IgD-negative memory B cell (primary cell): ENCODE measurements at regions not wholly inside any gene's neighbourhood (a gene's known extent, or its start where the extent isn't known, plus 50 kb on each side); places are given as distances from the start of the nearest gene placed in this dataset.

Source experiments
- H3K27ac Mint-ChIP-seq, 3 donors: one replicate each; pipeline ENCODE4 v1.8.0; 2020 to 2022; ENCODE audit warnings: mild to moderate bottlenecking in 3 of 3, mixed read lengths in 3 of 3, moderate library complexity in 1 of 3
- H3K27me3 Mint-ChIP-seq: one replicate; pipeline ENCODE4 v1.8.0; 2021; ENCODE audit warnings: mixed read lengths
- H3K36me3 Mint-ChIP-seq: one replicate; pipeline ENCODE4 v1.8.0; 2020; ENCODE audit warnings: mild to moderate bottlenecking, mixed read lengths
- H3K4me1 Mint-ChIP-seq, 3 donors: one replicate each; pipeline ENCODE4 v1.8.0; 2020 to 2022; ENCODE audit warnings: mixed read lengths in 3 of 3, mild to moderate bottlenecking in 1 of 3
- H3K4me3 Mint-ChIP-seq, 4 donors: one replicate each; pipeline ENCODE4 v1.8.0; 2020 to 2022; ENCODE audit warnings: mild to moderate bottlenecking in 4 of 4, mixed read lengths in 4 of 4, moderate library complexity in 3 of 4
- H3K9me3 Mint-ChIP-seq, 3 donors: one replicate each; pipeline ENCODE4 v1.8.0; 2020 to 2021; ENCODE audit warnings: mixed read lengths in 3 of 3, mild to moderate bottlenecking in 1 of 3

DNA sequence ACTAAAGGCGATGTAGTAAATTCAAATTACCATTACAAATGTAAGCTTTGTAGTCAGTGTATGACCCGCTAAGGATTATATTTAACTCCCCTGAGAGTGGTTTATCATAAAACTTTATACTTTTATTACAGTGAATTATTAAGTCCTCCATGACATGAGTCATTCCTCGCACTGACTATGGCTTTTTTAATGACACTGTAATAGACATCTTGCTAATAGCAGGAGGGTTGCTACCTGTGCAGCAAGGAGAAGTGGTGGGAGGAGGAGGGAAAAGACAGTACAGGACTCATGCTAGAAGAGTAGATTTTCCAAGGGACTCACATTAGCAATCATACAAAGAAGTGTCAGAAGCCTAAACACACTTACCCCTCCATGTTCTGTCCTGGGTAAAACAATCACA lies 556.1 kb downstream of the BCL11A start:
- no peaks in the 10 kb centered on the region for H3K27me3 Mint-ChIP-seq
- H3K4me3 Mint-ChIP-seq = peak overlapping the region in 1 of 4 donors; percentile 49
- no peaks in the 10 kb centered on the region for H3K9me3 Mint-ChIP-seq
- peak overlapping the region in 1 of 3 donors; percentile 41 for H3K27ac Mint-ChIP-seq
- peaks cover 1% of the 10 kb centered on the region for H3K36me3 Mint-ChIP-seq
- peaks cover 12 to 19% (median 12%) of the 10 kb centered on the region in 3 donors for H3K4me1 Mint-ChIP-seq

DNA sequence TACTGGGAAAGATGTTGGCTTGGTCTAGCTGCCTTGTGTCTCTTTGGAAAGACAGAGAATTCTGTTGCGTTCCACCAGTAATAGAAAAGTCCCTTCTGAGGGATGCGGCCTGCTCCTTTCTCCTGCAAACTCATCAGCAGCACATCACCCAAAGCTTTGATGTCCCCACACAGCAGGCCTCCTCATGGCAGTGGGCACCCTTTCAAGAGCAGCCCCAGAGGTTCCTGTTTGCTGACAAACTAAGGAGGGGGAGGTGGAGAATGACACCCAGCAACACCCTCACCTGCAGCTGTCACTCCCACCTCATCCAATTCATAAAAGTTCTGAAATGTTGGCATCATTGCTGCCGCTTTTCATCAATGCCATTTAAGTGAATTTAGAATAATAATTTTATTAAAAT lies 556.6 kb downstream of the BCL11A start:
- Mint-ChIP-seq H3K27me3 (no peaks in the 10 kb centered on the region), H3K27ac (no peak overlapping the region), H3K4me1 (peaks cover 12 to 19% (median 12%) of the 10 kb centered on the region in 3 donors), H3K4me3 (no peak overlapping the region), H3K36me3 (peaks cover 3% of the 10 kb centered on the region), H3K9me3 (no peaks in the 10 kb centered on the region)

DNA sequence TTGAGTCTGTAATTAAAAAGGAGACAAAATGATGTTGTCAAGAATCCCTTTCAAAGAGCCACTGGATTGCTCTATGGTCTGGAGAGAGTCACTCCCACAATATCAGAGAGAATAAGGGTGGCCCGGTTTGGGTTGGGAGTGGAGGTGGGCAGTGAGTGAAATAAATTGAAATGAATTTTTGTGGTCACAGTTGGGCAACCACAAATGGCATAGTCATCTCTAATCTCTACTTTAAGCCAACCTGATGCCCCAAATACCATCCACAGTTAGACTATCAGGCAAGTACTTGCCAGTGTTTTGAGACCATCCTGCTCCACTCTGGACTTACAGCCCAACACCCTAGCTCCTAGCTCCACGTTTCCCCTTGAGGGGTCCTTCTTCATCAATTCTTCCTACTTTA lies 559.7 kb downstream of the BCL11A start:
- H3K9me3 Mint-ChIP-seq = no peaks in the 10 kb centered on the region
- H3K27me3 Mint-ChIP-seq = no peaks in the 10 kb centered on the region
- peak overlapping the region in 1 of 4 donors; percentile 30 for H3K4me3 Mint-ChIP-seq
- peaks cover 12 to 19% (median 12%) of the 10 kb centered on the region in 3 donors for H3K4me1 Mint-ChIP-seq
- H3K27ac Mint-ChIP-seq = no peak overlapping the region
- peaks cover 3% of the 10 kb centered on the region for H3K36me3 Mint-ChIP-seq

DNA sequence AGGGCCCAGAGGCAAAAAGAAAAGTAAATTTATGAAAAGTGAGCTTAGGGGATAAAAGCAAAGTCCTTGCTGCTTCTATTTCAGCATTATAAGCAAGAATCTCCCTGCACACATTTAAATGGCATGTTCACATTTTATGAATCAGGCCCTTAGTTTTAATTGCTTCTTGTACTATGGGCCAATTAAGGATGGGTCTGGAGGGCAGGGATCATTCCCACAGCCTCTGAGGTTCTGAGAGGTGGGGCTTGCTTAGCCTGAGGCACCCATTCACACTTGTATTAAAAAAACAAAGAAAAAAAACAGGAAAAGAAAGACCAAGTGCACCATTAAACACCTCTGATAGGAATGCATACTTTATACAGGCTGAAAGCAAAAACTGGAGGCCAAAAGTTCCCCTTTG lies 565.1 kb downstream of the BCL11A start:
- no peaks in the 10 kb centered on the region for H3K9me3 Mint-ChIP-seq
- H3K4me1 Mint-ChIP-seq = peaks cover 0 to 2% (median 0%) of the 10 kb centered on the region in 3 donors
- H3K27me3 Mint-ChIP-seq = peaks cover 1% of the 10 kb centered on the region
- no peak overlapping the region for H3K27ac Mint-ChIP-seq
- peaks cover 5% of the 10 kb centered on the region for H3K36me3 Mint-ChIP-seq
- H3K4me3 Mint-ChIP-seq = no peak overlapping the region

DNA sequence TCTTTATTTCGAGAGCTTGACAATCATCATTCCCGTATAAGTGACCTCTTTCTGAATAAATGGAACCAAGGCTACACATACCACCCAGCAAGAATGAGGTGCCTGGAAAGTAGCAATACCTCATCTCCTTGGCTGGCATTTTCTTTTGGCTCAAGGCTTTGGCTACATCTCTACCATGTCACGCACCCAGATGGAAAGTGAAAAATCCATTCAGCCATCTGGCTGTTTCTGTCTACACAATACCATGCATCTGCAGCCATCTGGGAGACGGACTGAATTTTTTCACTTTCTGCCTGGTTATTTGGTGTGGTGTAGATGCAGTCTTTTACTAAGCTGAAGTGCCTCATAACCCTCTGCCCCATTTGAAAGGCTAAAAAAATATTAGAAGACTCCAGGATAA lies 566.9 kb downstream of the BCL11A start:
- H3K9me3 Mint-ChIP-seq = no peaks in the 10 kb centered on the region
- H3K4me1 Mint-ChIP-seq = no peaks in the 10 kb centered on the region
- H3K27me3 Mint-ChIP-seq = peaks cover 1% of the 10 kb centered on the region
- H3K4me3 Mint-ChIP-seq = no peak overlapping the region
- no peak overlapping the region for H3K27ac Mint-ChIP-seq
- H3K36me3 Mint-ChIP-seq = peaks cover 2% of the 10 kb centered on the region

DNA sequence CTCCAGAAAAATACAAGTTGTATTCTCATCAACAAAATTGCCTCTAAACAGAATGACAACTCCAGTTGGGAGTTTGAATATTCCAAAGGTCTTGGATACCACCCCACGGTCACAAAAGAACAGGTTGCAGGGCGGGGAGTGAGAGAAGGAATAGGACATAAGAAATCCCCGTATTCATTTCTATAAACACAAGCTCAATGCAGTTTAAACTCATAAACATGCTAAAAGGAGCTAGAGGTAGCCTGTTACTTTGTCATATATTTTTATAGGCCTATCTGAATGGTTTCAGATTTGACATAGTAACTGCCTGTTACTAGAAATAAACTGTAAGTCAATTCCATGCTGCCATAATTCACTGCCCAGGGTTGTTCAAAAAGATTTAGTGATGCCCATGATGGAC lies 567.5 kb downstream of the BCL11A start:
- H3K4me1 Mint-ChIP-seq = no peaks in the 10 kb centered on the region
- no peaks in the 10 kb centered on the region for H3K9me3 Mint-ChIP-seq
- no peak overlapping the region for H3K27ac Mint-ChIP-seq
- peaks cover 1% of the 10 kb centered on the region for H3K27me3 Mint-ChIP-seq
- H3K4me3 Mint-ChIP-seq = no peak overlapping the region
- H3K36me3 Mint-ChIP-seq = peaks cover 2% of the 10 kb centered on the region

DNA sequence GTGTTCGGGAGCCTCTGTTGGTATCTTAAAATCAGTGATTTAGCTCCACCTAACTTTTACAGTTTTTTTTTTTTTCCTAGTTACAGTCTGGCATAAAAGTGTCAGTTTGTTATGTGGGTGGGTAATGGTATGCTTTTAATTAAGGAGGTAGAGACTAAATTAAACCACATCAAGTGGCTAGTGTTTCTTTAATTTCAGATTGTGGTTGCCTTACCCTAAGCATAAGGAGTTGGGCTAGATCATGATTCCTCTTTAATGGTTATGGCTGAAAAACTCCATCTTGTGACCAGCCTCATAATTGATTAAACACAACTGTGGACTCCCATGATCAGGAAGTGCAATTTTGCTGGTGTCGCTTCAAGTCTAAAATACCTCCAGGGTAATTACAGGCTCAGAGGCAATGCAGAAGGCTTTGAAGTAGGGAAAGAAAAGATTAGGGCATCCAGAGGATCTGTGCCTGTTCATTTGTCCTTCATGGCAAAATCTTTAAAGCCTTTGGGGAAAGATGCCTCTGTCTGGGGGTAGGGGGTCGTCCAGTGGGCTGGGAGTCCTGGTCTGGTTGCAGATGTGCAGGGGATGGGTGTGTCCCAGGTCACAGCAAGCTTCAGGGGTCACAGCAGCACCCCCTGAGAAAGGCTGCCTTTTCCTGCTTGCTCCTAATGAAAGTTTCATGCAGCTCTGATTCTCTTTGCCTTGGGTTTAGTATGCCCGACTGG lies 579.2 kb downstream of the BCL11A start:
- H3K4me1 Mint-ChIP-seq = no peaks in the 10 kb centered on the region

DNA sequence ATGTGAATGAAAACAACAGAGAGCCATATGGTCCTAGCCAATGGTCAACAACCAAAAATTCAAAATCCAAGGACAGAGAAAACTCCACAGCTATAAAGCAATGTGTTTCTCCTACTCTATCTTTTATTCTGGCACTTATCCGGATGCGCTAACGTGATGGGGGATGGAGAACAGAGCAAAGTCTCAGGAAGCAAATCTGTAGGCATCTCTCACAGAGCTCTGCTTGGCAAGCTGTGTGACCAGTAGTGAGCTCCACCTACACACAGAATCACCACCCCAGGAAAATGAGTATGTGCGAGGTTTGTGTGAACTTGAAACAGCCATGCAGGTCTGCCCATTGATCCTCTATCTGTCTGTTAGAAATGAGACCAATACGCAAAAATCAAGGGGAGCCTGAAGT lies 584.3 kb downstream of the BCL11A start:
- Mint-ChIP-seq H3K9me3 (peaks cover 0 to 4% (median 0%) of the 10 kb centered on the region in 3 donors), H3K4me1 (peaks cover 4 to 6% (median 4%) of the 10 kb centered on the region in 3 donors), H3K27ac (no peak overlapping the region), H3K4me3 (no peak overlapping the region), H3K36me3 (no peaks in the 10 kb centered on the region), H3K27me3 (peaks cover 5% of the 10 kb centered on the region)

More for the DNA sequence above, 579.2 kb downstream of the BCL11A start:
- peaks cover 0 to 1% (median 0%) of the 10 kb centered on the region in 3 donors for H3K9me3 Mint-ChIP-seq
- H3K27me3 Mint-ChIP-seq = peaks cover 2% of the 10 kb centered on the region
- H3K36me3 Mint-ChIP-seq = peaks cover 1% of the 10 kb centered on the region
- no peak overlapping the region for H3K27ac Mint-ChIP-seq
- no peak overlapping the region for H3K4me3 Mint-ChIP-seq

DNA sequence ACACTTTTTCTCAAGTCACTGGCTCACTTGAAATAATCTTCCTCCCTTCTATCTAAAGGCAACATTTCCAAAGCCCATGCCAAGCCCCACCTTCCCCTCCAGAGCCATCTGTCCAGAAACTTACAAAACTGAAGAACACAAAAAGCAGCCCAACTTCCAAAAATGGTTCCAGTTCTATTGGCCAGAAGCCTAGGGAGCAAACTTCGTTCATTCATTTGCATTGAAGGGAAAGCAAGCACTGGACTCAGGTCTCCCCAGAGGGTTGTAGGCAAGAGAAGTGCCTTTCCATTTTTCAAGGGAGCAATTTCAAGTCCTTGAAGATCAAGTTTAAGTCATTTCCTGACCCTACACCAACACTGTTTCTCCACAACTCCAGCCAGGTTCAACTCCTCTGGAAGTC lies 585.0 kb downstream of the BCL11A start:
- no peaks in the 10 kb centered on the region for H3K36me3 Mint-ChIP-seq
- H3K9me3 Mint-ChIP-seq = peaks cover 0 to 4% (median 0%) of the 10 kb centered on the region in 3 donors
- H3K27me3 Mint-ChIP-seq = peaks cover 5% of the 10 kb centered on the region
- no peak overlapping the region for H3K27ac Mint-ChIP-seq
- no peak overlapping the region for H3K4me3 Mint-ChIP-seq
- H3K4me1 Mint-ChIP-seq = peaks cover 4 to 6% (median 4%) of the 10 kb centered on the region in 3 donors

DNA sequence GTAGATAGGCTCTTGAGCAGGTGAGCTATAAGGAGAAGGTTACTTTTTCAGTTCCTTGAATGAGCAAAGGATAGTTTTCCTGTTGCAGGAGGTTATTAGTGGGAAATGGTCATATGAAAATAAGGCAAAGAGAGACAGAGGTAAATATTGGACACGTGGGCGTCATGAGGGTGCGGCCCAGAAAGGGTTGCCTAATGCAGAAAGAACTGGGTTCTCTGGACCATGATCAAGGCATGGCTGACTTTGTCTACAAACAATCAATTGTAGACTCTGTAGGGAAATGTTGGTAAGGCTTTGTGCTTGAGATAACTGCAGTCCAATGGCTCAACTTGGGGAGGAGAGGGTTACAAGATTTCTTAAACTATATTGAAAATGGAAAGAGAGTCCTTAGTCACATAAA lies 585.8 kb downstream of the BCL11A start:
- no peaks in the 10 kb centered on the region for H3K36me3 Mint-ChIP-seq
- peaks cover 5% of the 10 kb centered on the region for H3K27me3 Mint-ChIP-seq
- peaks cover 4 to 6% (median 4%) of the 10 kb centered on the region in 3 donors for H3K4me1 Mint-ChIP-seq
- H3K27ac Mint-ChIP-seq = no peak overlapping the region
- H3K9me3 Mint-ChIP-seq = peaks cover 0 to 4% (median 0%) of the 10 kb centered on the region in 3 donors
- no peak overlapping the region for H3K4me3 Mint-ChIP-seq

DNA sequence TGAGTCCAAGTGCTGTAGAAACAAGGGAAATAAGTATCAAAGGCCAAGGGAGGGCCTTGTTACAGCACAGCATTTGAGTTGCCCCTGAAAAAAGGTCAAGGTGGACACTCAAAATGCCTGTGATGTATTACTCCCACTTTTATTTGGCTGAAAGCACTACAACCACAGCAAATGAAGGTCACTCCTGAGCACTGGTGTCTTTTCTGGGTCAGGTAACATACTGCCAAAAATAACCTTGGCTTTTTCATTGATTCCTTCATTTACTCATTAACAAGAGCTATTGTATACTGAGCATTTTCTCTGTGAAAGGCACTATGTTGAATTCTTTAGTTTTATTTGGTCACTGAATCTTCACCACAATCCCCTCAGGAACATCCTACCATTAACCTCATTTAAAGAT lies 590.3 kb downstream of the BCL11A start:
- H3K4me3 Mint-ChIP-seq = no peak overlapping the region
- no peaks in the 10 kb centered on the region for H3K27me3 Mint-ChIP-seq
- no peaks in the 10 kb centered on the region for H3K36me3 Mint-ChIP-seq
- H3K27ac Mint-ChIP-seq = no peak overlapping the region
- H3K9me3 Mint-ChIP-seq = peaks cover 0 to 4% (median 0%) of the 10 kb centered on the region in 3 donors
- H3K4me1 Mint-ChIP-seq = peaks cover 8 to 16% (median 10%) of the 10 kb centered on the region in 3 donors

DNA sequence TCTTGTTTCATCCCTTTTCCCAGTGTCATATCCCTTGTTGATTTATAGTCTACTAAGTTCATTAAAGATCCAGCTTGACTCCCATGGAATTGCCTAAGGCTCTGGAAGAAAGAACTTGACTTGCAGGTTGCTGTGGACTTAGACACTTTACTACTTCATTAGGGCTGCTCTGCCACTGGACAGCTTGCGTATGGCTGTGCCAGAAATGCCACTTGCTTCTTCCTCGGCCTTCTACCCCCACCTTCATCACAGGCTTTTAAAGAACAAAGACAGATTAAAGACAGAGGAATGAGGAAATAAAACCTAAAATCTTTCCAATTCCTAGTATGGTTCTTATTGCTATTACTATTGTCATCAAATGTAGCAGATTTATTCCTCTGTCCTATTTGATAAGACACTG lies 591.7 kb downstream of the BCL11A start:
- Mint-ChIP-seq H3K4me1 (peaks cover 6 to 12% (median 7%) of the 10 kb centered on the region in 3 donors), H3K27ac (no peak overlapping the region), H3K9me3 (no peaks in the 10 kb centered on the region), H3K27me3 (no peaks in the 10 kb centered on the region), H3K4me3 (no peak overlapping the region), H3K36me3 (no peaks in the 10 kb centered on the region)

DNA sequence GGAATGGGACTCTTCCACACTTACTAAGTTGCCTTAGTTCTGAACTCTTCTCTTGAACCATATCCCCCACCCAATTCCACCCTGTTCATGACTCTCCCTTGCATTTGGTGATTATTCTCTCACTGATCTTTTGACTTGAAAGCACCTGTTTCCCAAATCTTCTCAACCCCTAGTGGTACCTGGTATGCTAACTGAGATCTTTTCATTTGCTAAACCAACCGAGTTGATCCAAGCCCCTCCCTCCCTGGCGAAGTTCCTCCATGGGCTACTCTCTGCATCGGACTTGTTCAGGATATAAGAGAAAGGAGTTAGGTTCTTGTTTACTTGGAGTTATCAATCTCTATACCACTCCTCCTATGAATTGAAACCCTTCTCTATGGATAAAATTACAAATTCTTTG lies 593.5 kb downstream of the BCL11A start:
- Mint-ChIP-seq H3K36me3 (no peaks in the 10 kb centered on the region), H3K9me3 (peaks cover 0 to 2% (median 0%) of the 10 kb centered on the region in 3 donors), H3K27ac (no peak overlapping the region), H3K4me1 (peaks cover 5 to 13% (median 11%) of the 10 kb centered on the region in 3 donors), H3K4me3 (no peak overlapping the region), H3K27me3 (no peaks in the 10 kb centered on the region)

DNA sequence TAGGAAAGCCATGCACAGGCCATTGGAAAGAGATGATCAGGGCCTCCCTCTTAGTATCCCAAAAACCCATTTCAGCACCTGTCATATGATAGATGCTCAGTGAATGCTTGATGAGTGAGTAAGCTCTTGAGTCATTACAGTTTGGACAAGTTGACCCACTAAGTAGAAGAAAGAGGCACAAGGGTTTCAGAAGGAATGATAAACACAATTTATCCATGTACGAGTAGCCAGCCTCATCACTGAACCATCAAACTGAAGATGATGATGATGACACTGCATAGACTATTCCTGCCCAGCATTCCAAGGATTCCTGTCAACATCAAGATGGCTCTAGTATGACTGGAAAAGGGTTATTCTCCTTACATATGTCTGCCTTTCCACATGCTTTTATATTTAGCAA lies 596.0 kb downstream of the BCL11A start:
- no peak overlapping the region for H3K4me3 Mint-ChIP-seq
- H3K9me3 Mint-ChIP-seq = peaks cover 0 to 2% (median 0%) of the 10 kb centered on the region in 3 donors
- peaks cover 5 to 13% (median 11%) of the 10 kb centered on the region in 3 donors for H3K4me1 Mint-ChIP-seq
- H3K27ac Mint-ChIP-seq = no peak overlapping the region
- no peaks in the 10 kb centered on the region for H3K36me3 Mint-ChIP-seq
- peaks cover 3% of the 10 kb centered on the region for H3K27me3 Mint-ChIP-seq

DNA sequence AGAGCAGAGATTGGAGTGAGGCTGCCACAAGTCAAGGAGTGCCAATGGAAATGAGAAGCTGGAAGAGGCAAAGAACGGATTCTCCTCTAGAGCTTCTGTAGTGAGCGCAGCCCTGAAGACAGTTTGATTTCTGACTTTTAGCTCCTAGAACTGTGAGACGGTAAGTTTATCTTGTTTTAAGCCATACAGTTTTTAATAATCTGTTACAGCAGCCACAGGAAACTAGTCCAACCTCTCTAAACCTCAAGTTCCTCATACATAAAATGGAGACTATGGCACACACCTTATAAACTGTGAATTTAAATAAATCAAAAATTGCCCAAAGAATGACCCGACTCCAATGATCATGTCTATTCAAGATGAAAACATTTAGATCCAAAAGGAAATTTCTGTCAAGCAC lies 596.5 kb downstream of the BCL11A start:
- H3K4me3 Mint-ChIP-seq = no peak overlapping the region
- H3K27ac Mint-ChIP-seq = no peak overlapping the region
- peaks cover 3% of the 10 kb centered on the region for H3K27me3 Mint-ChIP-seq
- H3K4me1 Mint-ChIP-seq = peaks cover 5 to 13% (median 11%) of the 10 kb centered on the region in 3 donors
- peaks cover 0 to 2% (median 0%) of the 10 kb centered on the region in 3 donors for H3K9me3 Mint-ChIP-seq
- no peaks in the 10 kb centered on the region for H3K36me3 Mint-ChIP-seq

DNA sequence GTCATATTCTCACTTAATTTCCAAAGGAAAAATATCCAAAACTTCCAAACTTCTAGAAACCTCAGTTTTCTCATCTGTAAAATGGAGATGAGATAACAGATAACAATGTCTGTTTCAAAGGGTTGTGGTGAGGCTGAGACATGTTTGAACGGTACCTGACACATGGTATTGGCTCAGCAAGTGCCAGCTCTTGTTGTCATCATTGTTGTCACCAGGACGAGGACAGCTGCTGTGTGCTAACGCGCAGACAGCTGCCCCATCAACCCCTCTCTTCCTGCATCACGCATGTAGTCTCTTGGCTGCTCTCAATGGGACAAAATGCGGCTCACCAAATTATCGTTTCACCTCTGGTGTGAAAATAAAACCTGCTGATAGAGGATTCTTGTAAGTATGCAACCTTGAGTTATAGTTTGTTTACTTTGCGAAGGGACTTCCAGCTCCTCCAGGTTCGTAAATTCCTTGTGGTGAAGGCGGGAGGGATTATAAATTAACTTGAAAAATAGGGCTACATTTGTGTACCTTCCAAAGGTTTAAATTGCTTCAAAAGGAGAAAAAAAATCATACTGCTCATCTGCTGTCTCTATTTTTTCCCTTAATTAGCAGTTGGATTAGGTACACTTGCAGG lies 605.4 kb downstream of the BCL11A start:
- Mint-ChIP-seq H3K27ac (no peak overlapping the region), H3K4me3 (no peak overlapping the region), H3K9me3 (no peaks in the 10 kb centered on the region), H3K4me1 (no peaks in the 10 kb centered on the region), H3K27me3 (peaks cover 2% of the 10 kb centered on the region), H3K36me3 (no peaks in the 10 kb centered on the region)
